ENCODE measurements at regions not wholly inside any gene's neighbourhood (a gene's known extent, or its start where the extent isn't known, plus 50 kb on each side); places are given as distances from the start of the nearest gene placed in this dataset.

GRCh38 chr1:229194096-229194495, 76.8 kb upstream of the RAB4A start:
- DNase-seq = no peak

GRCh38 chr1:229195246-229195645, 75.7 kb upstream of the RAB4A start:
- DNase-seq = no peak

- no peak for DNase-seq
Measured at GRCh38 chr1:229196404-229197264, 74.3 kb upstream of the RAB4A start.

- no peak for DNase-seq
Measured at GRCh38 chr1:229197265-229197585, 73.7 kb upstream of the RAB4A start.

GRCh38 chr1:229199261-229200243, 71.4 kb upstream of the RAB4A start:
- DNase-seq = no peak

GRCh38 chr1:229203030-229203751, 67.7 kb upstream of the RAB4A start:
- no peak for DNase-seq

- no peak for DNase-seq
Measured at GRCh38 chr1:229203991-229204632, 66.8 kb upstream of the RAB4A start.

GRCh38 chr1:229204921-229205777, 65.8 kb upstream of the RAB4A start:
- peak; percentile 32 for DNase-seq

GRCh38 chr1:229205854-229206253, 65.1 kb upstream of the RAB4A start:
- DNase-seq = no peak

GRCh38 chr1:229207916-229208315, 63.0 kb upstream of the RAB4A start:
- no peak for DNase-seq

- DNase-seq = no peak
Measured at GRCh38 chr1:229208481-229208880, 62.4 kb upstream of the RAB4A start.

GRCh38 chr1:229209386-229209785, 61.5 kb upstream of the RAB4A start:
- peak; percentile 23 for DNase-seq

- no peak for DNase-seq
Measured at GRCh38 chr1:229209816-229210215, 61.1 kb upstream of the RAB4A start.

GRCh38 chr1:229210844-229211243, 60.1 kb upstream of the RAB4A start:
- no peak for DNase-seq

GRCh38 chr1:229213797-229214196, 57.1 kb upstream of the RAB4A start:
- no peak for DNase-seq

GRCh38 chr1:229217716-229218115, 53.2 kb upstream of the RAB4A start:
- no peak for DNase-seq

GRCh38 chr1:229218612-229219025, 52.3 kb upstream of the RAB4A start:
- DNase-seq = no peak

- no peak for DNase-seq
Measured at GRCh38 chr1:229220163-229220846, 50.6 kb upstream of the RAB4A start.

- DNase-seq = no peak
Measured at GRCh38 chr1:229221106-229222019, 49.5 kb upstream of the RAB4A start.

Measured in stimulated activated CD4-positive, alpha-beta T cell treated with anti-CD3 and anti-CD28 coated beads, Interleukin-15, amount 100 ng/mL, for 24 hours (primary cell).